Stomach smooth muscle (tissue), 2 donors: ENCODE measurements at regions not wholly inside any gene's neighbourhood (a gene's known extent, or its start where the extent isn't known, plus 50 kb on each side); places are given as distances from the start of the nearest gene placed in this dataset.

Experiments used
- H3K27ac ChIP-seq: one replicate; pipeline ENCODE4 v1.7.0; 2013; ENCODE audit warnings: mild to moderate bottlenecking, low read length, inconsistent platforms
- H3K27me3 ChIP-seq, 2 donors: one replicate each; pipeline ENCODE4 v1.7.0; 2013; ENCODE audit warnings: low read length in 2 of 2; ENCODE audit not compliant: insufficient read depth in 2 of 2, control insufficient read depth in 1 of 2
- H3K36me3 ChIP-seq, 2 donors: one replicate each; pipeline ENCODE4 v1.7.0; 2013; ENCODE audit warnings: low read length in 2 of 2; ENCODE audit not compliant: control insufficient read depth in 2 of 2, insufficient read depth in 2 of 2
- H3K4me1 ChIP-seq: one replicate; pipeline ENCODE4 v1.7.0; 2013; ENCODE audit warnings: low read length; ENCODE audit not compliant: control insufficient read depth, insufficient read depth
- H3K4me3 ChIP-seq, 2 donors: one replicate each; pipeline ENCODE4 v1.7.0; 2013; ENCODE audit warnings: low read length in 2 of 2
- H3K9ac ChIP-seq, 2 donors: one replicate each; pipeline ENCODE4 v1.7.0; 2013; ENCODE audit warnings: low read length in 2 of 2, mild to moderate bottlenecking in 1 of 2
- H3K9me3 ChIP-seq, 2 donors: one replicate each; pipeline ENCODE4 v1.7.0; 2013; ENCODE audit warnings: low read length in 2 of 2; ENCODE audit not compliant: control insufficient read depth in 2 of 2
- donor health status: healthy.
- donor health status: Pancreatic carcinoma.

GRCh38 chr2:128554151-128554769 is 235.6 kb upstream of the HS6ST1 start:
- no peak overlapping the region for H3K4me3 ChIP-seq
- H3K4me1 ChIP-seq: no peaks in the 10 kb centered on the region
- no peaks in the 10 kb centered on the region for H3K36me3 ChIP-seq
- H3K9me3 ChIP-seq: no peaks in the 10 kb centered on the region
- H3K27ac ChIP-seq: no peak overlapping the region
- no peaks in the 10 kb centered on the region for H3K27me3 ChIP-seq
- no peak overlapping the region for H3K9ac ChIP-seq

GRCh38 chr2:128555433-128555832 is 236.8 kb upstream of the HS6ST1 start:
- no peak overlapping the region for H3K4me3 ChIP-seq
- no peaks in the 10 kb centered on the region for H3K9me3 ChIP-seq
- no peaks in the 10 kb centered on the region for H3K36me3 ChIP-seq
- H3K27ac ChIP-seq: no peak overlapping the region
- H3K9ac ChIP-seq: no peak overlapping the region
- H3K4me1 ChIP-seq: no peaks in the 10 kb centered on the region
- H3K27me3 ChIP-seq: no peaks in the 10 kb centered on the region

GRCh38 chr2:128556089-128556488 is 237.4 kb upstream of the HS6ST1 start:
- no peak overlapping the region for H3K4me3 ChIP-seq
- H3K9ac ChIP-seq: no peak overlapping the region
- no peaks in the 10 kb centered on the region for H3K4me1 ChIP-seq
- H3K9me3 ChIP-seq: no peaks in the 10 kb centered on the region
- no peaks in the 10 kb centered on the region for H3K27me3 ChIP-seq
- H3K36me3 ChIP-seq: no peaks in the 10 kb centered on the region
- no peak overlapping the region for H3K27ac ChIP-seq

- Histone ChIP-seq H3K4me3 (no peak overlapping the region), H3K9ac (no peak overlapping the region), H3K27ac (no peak overlapping the region), H3K4me1 (no peaks in the 10 kb centered on the region), H3K36me3 (no peaks in the 10 kb centered on the region), H3K9me3 (no peaks in the 10 kb centered on the region), H3K27me3 (no peaks in the 10 kb centered on the region)
Observed at GRCh38 chr2:128556633-128557032, 238.0 kb upstream of the HS6ST1 start.

GRCh38 chr2:128557069-128557468 is 238.4 kb upstream of the HS6ST1 start:
- no peaks in the 10 kb centered on the region for H3K27me3 ChIP-seq
- H3K4me3 ChIP-seq: no peak overlapping the region
- H3K9me3 ChIP-seq: no peaks in the 10 kb centered on the region
- no peaks in the 10 kb centered on the region for H3K4me1 ChIP-seq
- no peak overlapping the region for H3K27ac ChIP-seq
- H3K9ac ChIP-seq: no peak overlapping the region
- no peaks in the 10 kb centered on the region for H3K36me3 ChIP-seq

- Histone ChIP-seq H3K27ac (no peak overlapping the region), H3K36me3 (no peaks in the 10 kb centered on the region), H3K4me3 (no peak overlapping the region), H3K27me3 (no peaks in the 10 kb centered on the region), H3K9ac (no peak overlapping the region), H3K9me3 (no peaks in the 10 kb centered on the region), H3K4me1 (peaks cover 2% of the 10 kb centered on the region)
Observed at GRCh38 chr2:128557831-128558241, 239.2 kb upstream of the HS6ST1 start.

GRCh38 chr2:128558441-128558840 is 239.8 kb upstream of the HS6ST1 start:
- no peaks in the 10 kb centered on the region for H3K27me3 ChIP-seq
- no peak overlapping the region for H3K27ac ChIP-seq
- H3K4me1 ChIP-seq: peaks cover 8% of the 10 kb centered on the region
- no peaks in the 10 kb centered on the region for H3K9me3 ChIP-seq
- no peak overlapping the region for H3K9ac ChIP-seq
- no peaks in the 10 kb centered on the region for H3K36me3 ChIP-seq
- no peak overlapping the region for H3K4me3 ChIP-seq

- no peaks in the 10 kb centered on the region for H3K27me3 ChIP-seq
- no peak overlapping the region for H3K9ac ChIP-seq
- H3K9me3 ChIP-seq: no peaks in the 10 kb centered on the region
- H3K36me3 ChIP-seq: no peaks in the 10 kb centered on the region
- peaks cover 13% of the 10 kb centered on the region for H3K4me1 ChIP-seq
- no peak overlapping the region for H3K27ac ChIP-seq
- H3K4me3 ChIP-seq: no peak overlapping the region
Observed at GRCh38 chr2:128558895-128559532, 240.3 kb upstream of the HS6ST1 start.

GRCh38 chr2:128559533-128560515 is 241.2 kb upstream of the HS6ST1 start:
- H3K9me3 ChIP-seq: no peaks in the 10 kb centered on the region
- no peak overlapping the region for H3K9ac ChIP-seq
- H3K27ac ChIP-seq: no peak overlapping the region
- H3K4me3 ChIP-seq: no peak overlapping the region
- H3K36me3 ChIP-seq: no peaks in the 10 kb centered on the region
- peaks cover 13% of the 10 kb centered on the region for H3K4me1 ChIP-seq
- no peaks in the 10 kb centered on the region for H3K27me3 ChIP-seq

- Histone ChIP-seq H3K27me3 (no peaks in the 10 kb centered on the region), H3K36me3 (no peaks in the 10 kb centered on the region), H3K4me1 (peaks cover 13% of the 10 kb centered on the region), H3K4me3 (no peak overlapping the region), H3K27ac (no peak overlapping the region), H3K9me3 (no peaks in the 10 kb centered on the region), H3K9ac (no peak overlapping the region)
Observed at GRCh38 chr2:128560718-128561117, 242.1 kb upstream of the HS6ST1 start.
